CD4-positive, alpha-beta T cell (primary cell): ENCODE measurements at regions not wholly inside any gene's neighbourhood (a gene's known extent, or its start where the extent isn't known, plus 50 kb on each side); places are given as distances from the start of the nearest gene placed in this dataset.
"Not testable (repeated sequence)": the region's sequence is repeated elsewhere in the genome, so short reads cannot be mapped to it uniquely, and the experiment has no call there.

Experiments used
- ATAC-seq: fragments of 200-7000 bp; cut with Tn5 transposase; one replicate; pipeline ENCODE4 v1.10.0; 2022; ENCODE audit warnings: mild to moderate bottlenecking; ENCODE audit not compliant: poor library complexity
- CTCF ChIA-PET: fragments of 350-600 bp; sonication (Branson Sonifier 250); formaldehyde crosslinking; loops from one replicate; lab custom pipeline; 2021; ENCODE audit warnings: antibody characterized with exemption, inconsistent platforms; lab: Charles Lee
- POLR2A ChIA-PET: fragments of 350-600 bp; sonication (Branson Sonifier 250); formaldehyde crosslinking; loops from one replicate; lab custom pipeline; 2021; ENCODE audit warnings: antibody characterized with exemption, inconsistent platforms; lab: Charles Lee
- DNase-seq, 14 experiments: peaks; one replicate each; pipeline ENCODE4 v3.0.0-alpha.2; 2013 to 2020; ENCODE audit warnings: mixed read lengths in 2 of 14
- H3K27ac ChIP-seq, 2 donors: one replicate each; pipeline versions ENCODE4 v1.5.1 to v1.7.0; 2013; ENCODE audit warnings: low read length in 2 of 2, low read depth in 1 of 2, mild to moderate bottlenecking in 1 of 2
- H3K27me3 ChIP-seq, 2 experiments: 1 replicate in 1 of 2; 2 replicates in 1 of 2; pipeline versions ENCODE4 v1.6.1 to v1.7.0; 2013; ENCODE audit warnings: low read length in 2 of 2, control low read depth in 1 of 2, mild to moderate bottlenecking in 1 of 2, moderate library complexity in 1 of 2; ENCODE audit not compliant: insufficient read depth in 2 of 2, control insufficient read depth in 1 of 2
- H3K36me3 ChIP-seq: one replicate; pipeline ENCODE4 v1.6.1; 2013; ENCODE audit warnings: low read length, control low read depth; ENCODE audit not compliant: insufficient read depth
- H3K4me1 ChIP-seq: one replicate; pipeline ENCODE4 v1.6.1; 2013; ENCODE audit warnings: low read length, control low read depth; ENCODE audit not compliant: insufficient read depth
- H3K4me3 ChIP-seq: one replicate; pipeline ENCODE4 v1.5.1; 2013; ENCODE audit warnings: mild to moderate bottlenecking, low read length, moderate library complexity
- H3K9me3 ChIP-seq, 2 experiments: 1 replicate in 1 of 2; 2 replicates in 1 of 2; pipeline versions ENCODE4 v1.6.1 to v1.7.0; 2013; ENCODE audit warnings: low read length in 2 of 2, mild to moderate bottlenecking in 2 of 2, control low read depth in 1 of 2, moderate library complexity in 1 of 2; ENCODE audit not compliant: control insufficient read depth in 1 of 2, insufficient read depth in 1 of 2
- H3K27ac Mint-ChIP-seq: one replicate; pipeline ENCODE4 v1.8.0; 2020; ENCODE audit warnings: mixed read lengths
- H3K27me3 Mint-ChIP-seq: one replicate; pipeline ENCODE4 v1.8.0; 2021; ENCODE audit warnings: mixed read lengths
- H3K36me3 Mint-ChIP-seq: one replicate; pipeline ENCODE4 v1.8.0; 2021; ENCODE audit warnings: low read depth, mixed read lengths
- H3K4me1 Mint-ChIP-seq: one replicate; pipeline ENCODE4 v1.8.0; 2021; ENCODE audit warnings: low read depth, mixed read lengths
- H3K4me3 Mint-ChIP-seq: one replicate; pipeline ENCODE4 v1.8.0; 2020; ENCODE audit warnings: mild to moderate bottlenecking, mixed read lengths
- H3K9me3 Mint-ChIP-seq: one replicate; pipeline ENCODE4 v1.8.0; 2020; ENCODE audit warnings: mixed read lengths
- intact Hi-C, 2 experiments: fragments of 100-400 bp; cut with DNase I in 1 of 2; cut with micrococcal nuclease in 1 of 2; formaldehyde crosslinking; loops; one replicate each; pipeline versions ENCODE4 v1.15.1 to v1.9.0; 2023 to 2025; cut with DNase I, micrococcal nuclease
- TF ChIP-seq, protein P1 (sequence below): fragments of 200-600 bp; IDR thresholded peaks from one replicate; pipeline ENCODE4 v1.8.0; 2022; ENCODE audit warnings: antibody characterized with exemption, mild to moderate bottlenecking

GRCh38 chr6:135555550-135555949 lies 58.0 kb upstream of the AHI1 start:
- no peaks in the 10 kb centered on the region for H3K36me3 ChIP-seq
- no peaks in the 10 kb centered on the region for H3K27me3 Mint-ChIP-seq
- H3K4me3 ChIP-seq: no peak overlapping the region
- TF ChIP-seq, protein P1, sequence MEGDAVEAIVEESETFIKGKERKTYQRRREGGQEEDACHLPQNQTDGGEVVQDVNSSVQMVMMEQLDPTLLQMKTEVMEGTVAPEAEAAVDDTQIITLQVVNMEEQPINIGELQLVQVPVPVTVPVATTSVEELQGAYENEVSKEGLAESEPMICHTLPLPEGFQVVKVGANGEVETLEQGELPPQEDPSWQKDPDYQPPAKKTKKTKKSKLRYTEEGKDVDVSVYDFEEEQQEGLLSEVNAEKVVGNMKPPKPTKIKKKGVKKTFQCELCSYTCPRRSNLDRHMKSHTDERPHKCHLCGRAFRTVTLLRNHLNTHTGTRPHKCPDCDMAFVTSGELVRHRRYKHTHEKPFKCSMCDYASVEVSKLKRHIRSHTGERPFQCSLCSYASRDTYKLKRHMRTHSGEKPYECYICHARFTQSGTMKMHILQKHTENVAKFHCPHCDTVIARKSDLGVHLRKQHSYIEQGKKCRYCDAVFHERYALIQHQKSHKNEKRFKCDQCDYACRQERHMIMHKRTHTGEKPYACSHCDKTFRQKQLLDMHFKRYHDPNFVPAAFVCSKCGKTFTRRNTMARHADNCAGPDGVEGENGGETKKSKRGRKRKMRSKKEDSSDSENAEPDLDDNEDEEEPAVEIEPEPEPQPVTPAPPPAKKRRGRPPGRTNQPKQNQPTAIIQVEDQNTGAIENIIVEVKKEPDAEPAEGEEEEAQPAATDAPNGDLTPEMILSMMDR: no peak
- no peak overlapping the region for H3K27ac Mint-ChIP-seq
- H3K9me3 ChIP-seq: no peaks in the 10 kb centered on the region
- H3K27me3 ChIP-seq: no peaks in the 10 kb centered on the region
- H3K4me1 Mint-ChIP-seq: no peaks in the 10 kb centered on the region
- ChIA-PET CTCF (interaction anchor here (0.8 to 1.4 kb wide), 3 partner anchors 13 to 762 kb away, joined by 3 to 4 read pairs (median 3); no protein-coding TSS in a partner anchor), POLR2A (no interaction called here)
- no peak overlapping the region for H3K27ac ChIP-seq
- ATAC-seq: no peak
- H3K36me3 Mint-ChIP-seq: no peaks in the 10 kb centered on the region
- no peaks in the 10 kb centered on the region for H3K4me1 ChIP-seq
- H3K9me3 Mint-ChIP-seq: no peaks in the 10 kb centered on the region
- no peak overlapping the region for H3K4me3 Mint-ChIP-seq
- intact Hi-C loops: no loop called here
- peak in 2 of 14 experiments; percentile 30 to 37 for DNase-seq

DNA sequence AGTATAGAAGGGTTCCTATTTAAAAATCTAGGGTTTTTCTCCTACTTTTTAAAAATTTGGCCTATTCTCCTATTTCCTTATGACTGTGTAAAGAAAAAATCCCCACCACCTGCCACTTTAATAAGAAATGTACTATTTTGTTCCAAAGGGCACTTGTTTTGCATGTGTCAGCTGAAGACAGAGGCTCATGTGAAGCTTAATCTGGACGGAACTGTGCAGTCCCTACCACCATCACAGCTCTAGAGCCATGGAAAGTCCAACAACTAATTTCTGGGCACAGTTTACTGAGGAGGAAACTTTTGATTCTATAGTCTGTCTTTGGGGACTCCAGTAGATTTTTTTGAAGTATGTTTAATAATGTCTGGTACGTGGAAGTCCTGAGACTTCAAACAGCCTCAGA lies 60.0 kb upstream of the AHI1 start:
- H3K4me1 Mint-ChIP-seq: no peaks in the 10 kb centered on the region

GRCh38 chr6:135565605-135566004 lies 68.1 kb upstream of the AHI1 start:
- H3K4me1 Mint-ChIP-seq: peaks cover 15% of the 10 kb centered on the region
- H3K27ac ChIP-seq, POLR2A ChIA-PET, H3K4me1 ChIP-seq, CTCF ChIA-PET, H3K36me3 Mint-ChIP-seq, H3K27ac Mint-ChIP-seq, DNase-seq, H3K27me3 Mint-ChIP-seq, ATAC-seq, H3K9me3 ChIP-seq, H3K36me3 ChIP-seq, intact Hi-C loops, H3K27me3 ChIP-seq, H3K9me3 Mint-ChIP-seq, H3K4me3 Mint-ChIP-seq, H3K4me3 ChIP-seq: not testable (repeated sequence)

More for the DNA sequence above, 60.0 kb upstream of the AHI1 start:
- Histone ChIP-seq H3K27me3 (no peaks in the 10 kb centered on the region), H3K27ac (no peak overlapping the region), H3K4me3 (no peak overlapping the region), H3K4me1 (no peaks in the 10 kb centered on the region), H3K36me3 (no peaks in the 10 kb centered on the region), H3K9me3 (no peaks in the 10 kb centered on the region)
- Mint-ChIP-seq H3K4me3 (no peak overlapping the region), H3K27me3 (no peaks in the 10 kb centered on the region), H3K27ac (no peak overlapping the region), H3K36me3 (no peaks in the 10 kb centered on the region), H3K9me3 (no peaks in the 10 kb centered on the region)
- ATAC-seq (no peak), DNase-seq (no peak)
- CTCF ChIA-PET: no interaction called here
- intact Hi-C loops: no loop called here
- POLR2A ChIA-PET: no interaction called here
- TF ChIP-seq, protein P1: no peak

DNA sequence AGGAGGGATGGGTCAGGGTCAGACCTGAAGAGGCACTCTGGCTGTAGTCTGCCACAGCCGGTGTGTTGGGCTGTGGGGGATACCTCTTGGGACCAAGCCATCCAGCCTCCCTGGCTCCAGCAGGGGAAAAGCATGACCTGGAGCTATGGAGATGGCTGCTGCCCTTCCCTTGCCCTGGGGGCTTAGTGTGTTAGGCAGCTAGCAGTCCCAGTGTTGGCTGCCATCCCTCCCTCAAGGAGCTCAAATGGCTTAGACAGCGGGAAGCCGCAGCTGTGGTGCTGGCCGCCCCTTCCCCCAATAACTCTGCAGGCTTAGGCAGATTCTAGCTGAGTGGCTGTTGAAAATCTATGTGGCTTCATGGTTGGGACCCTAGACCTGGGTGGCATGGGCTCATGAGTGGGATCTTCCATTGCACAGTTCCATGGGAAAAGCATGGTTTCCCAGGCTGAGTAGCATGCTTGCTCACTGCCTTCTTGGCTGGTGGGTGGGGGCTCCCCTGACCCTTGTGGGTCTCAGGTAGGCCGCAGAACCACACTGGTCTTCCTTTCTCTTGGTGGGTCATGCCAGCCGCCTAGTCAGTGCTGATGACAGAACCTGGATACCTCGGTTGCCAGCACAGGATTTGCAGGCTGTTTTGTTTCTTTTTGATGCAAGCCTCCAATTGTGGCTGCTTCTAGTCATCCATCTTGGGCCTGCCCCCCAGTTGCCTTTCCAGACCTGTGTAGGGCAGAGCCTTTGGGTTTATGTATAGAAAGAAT lies 69.0 kb upstream of the AHI1 start:
- TF ChIP-seq, protein P1: no peak
- CTCF ChIA-PET: no interaction called here
- H3K4me3 Mint-ChIP-seq: no peak overlapping the region

More for the DNA sequence above, 69.0 kb upstream of the AHI1 start:
- no peaks in the 10 kb centered on the region for H3K27me3 ChIP-seq
- intact Hi-C loops: no loop called here
- peaks cover 2% of the 10 kb centered on the region for H3K4me1 ChIP-seq
- ATAC-seq (no peak), DNase-seq (no peak)
- Mint-ChIP-seq H3K4me1 (peaks cover 15% of the 10 kb centered on the region), H3K9me3 (no peaks in the 10 kb centered on the region), H3K27ac (no peak overlapping the region), H3K36me3 (no peaks in the 10 kb centered on the region), H3K27me3 (peaks cover 3% of the 10 kb centered on the region)
- no peaks in the 10 kb centered on the region for H3K36me3 ChIP-seq
- no peak overlapping the region for H3K27ac ChIP-seq
- H3K9me3 ChIP-seq: peaks cover 0 to 5% of the 10 kb centered on the region in 2 experiments
- H3K4me3 ChIP-seq: no peak overlapping the region
- POLR2A ChIA-PET: no interaction called here
